Activated CD4-positive, alpha-beta T cell treated with anti-CD3 and anti-CD28 coated beads, Interleukin-2, amount 50 U/mL, for 4 hours (primary cell): ENCODE measurements at regions not wholly inside any gene's neighbourhood (a gene's known extent, or its start where the extent isn't known, plus 50 kb on each side); places are given as distances from the start of the nearest gene placed in this dataset.

Source experiments
- DNase-seq, 2 experiments: peaks; one replicate each; pipeline ENCODE4 v3.0.0-alpha.2; 2020

- no peak for DNase-seq
Measured at GRCh38 chr3:28109829-28110228, 131.6 kb upstream of the CMC1 start.

- no peak for DNase-seq
Measured at GRCh38 chr3:28110869-28111268, 130.6 kb upstream of the CMC1 start.

DNA sequence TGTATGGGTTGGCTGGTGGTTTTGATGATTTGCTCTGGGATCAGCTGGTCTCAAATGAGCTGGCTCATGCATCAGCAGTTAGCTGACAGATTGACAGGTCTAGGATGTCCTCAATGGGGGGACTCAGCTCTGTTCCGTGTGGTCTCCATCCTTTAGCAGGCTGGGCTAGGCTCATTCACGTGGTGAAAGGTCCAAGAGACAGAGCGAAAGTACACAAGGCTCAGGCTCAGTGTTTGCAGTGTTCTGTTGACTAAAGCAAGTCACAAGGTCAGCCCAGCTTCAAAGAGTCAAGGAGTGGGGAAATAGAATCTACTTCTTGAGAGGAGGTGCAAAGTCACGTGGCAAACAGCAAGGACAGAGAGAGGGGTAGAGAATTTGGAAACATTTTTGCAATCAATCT, 126.5 kb upstream of the CMC1 start:
- DNase-seq, result no peak

GRCh38 chr3:28115316-28115715, 126.1 kb upstream of the CMC1 start:
- DNase-seq, result no peak

- no peak for DNase-seq
Measured at GRCh38 chr3:28117598-28117997, 123.8 kb upstream of the CMC1 start.

GRCh38 chr3:28118087-28118486, 123.3 kb upstream of the CMC1 start:
- DNase-seq, result no peak

- DNase-seq, result no peak
Measured at GRCh38 chr3:28122227-28122626, 119.2 kb upstream of the CMC1 start.

DNA sequence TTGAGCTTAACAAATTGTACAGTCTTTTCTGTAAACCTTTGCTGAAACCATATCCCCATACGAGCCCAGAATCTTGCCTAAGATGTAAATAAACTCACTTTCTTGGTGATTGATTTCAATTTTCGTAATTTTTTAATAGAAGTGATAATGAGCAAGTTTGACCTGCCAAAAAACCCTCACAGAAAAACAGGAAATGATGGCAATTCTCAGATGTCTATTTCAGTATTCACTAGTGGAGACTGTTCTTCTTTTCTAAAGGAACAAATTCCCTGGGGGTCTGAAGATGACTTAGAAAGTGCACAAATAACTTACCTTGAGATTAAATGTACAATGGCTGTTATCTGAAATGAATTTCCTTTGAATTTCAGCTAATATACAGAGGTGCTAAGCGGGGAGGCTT, 116.5 kb upstream of the CMC1 start:
- DNase-seq, result no peak

DNA sequence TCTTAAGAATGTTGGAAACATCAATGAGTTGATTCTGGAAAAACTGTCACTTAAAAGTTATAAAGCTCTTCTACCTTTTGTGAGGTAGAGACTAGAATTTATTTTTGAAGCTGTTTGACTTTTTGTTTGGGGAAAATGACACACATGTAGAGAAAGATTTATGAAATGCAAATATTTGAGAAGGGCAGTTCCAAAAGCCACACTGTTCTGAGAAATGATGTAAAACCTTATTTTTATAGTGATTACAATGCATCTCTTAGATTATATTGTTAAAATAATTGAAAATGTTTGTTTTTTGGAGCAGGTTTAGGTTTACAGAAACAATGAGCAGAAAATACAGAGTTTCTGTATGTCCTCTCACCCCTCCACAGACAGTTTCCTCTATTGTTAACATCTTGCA, 116.1 kb upstream of the CMC1 start:
- DNase-seq, result no peak

DNA sequence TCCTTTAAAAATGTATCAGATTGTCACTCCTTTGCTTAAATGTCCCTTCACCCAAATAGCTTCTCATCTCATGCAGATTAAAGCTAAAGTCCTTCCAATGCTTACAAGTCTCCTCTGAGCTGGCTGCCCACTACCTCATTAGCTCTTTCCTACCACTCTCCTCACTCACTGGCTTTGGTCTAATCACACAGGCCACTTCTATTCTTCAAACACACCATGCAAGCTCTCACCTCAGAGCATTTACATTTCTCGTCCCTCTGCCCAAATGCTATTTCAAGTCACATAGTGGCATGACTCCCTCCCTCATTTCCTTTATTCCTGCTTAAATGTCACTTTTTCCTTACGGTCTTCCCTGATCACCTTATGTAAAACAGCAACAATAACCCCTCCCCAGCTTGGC, 110.6 kb upstream of the CMC1 start:
- no peak for DNase-seq

DNA sequence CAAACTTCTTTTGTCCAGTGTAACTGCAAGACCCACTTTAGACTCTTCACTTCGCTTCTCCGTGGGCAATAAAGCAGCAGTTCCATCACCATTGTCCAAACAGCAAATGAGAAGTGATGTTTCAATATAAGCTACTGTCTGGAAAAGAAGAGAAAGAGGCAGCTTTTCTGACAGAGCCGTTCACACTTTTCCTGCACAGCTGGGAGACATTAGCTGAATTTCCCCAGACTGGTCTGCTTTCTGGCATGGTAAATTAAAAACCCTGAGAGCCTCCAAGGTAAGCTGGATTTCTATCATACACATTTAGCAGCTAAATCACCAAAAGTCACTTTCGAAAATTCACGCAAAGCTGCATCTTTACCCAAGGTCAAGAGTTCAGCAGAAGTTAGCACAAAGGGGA, 108.5 kb upstream of the CMC1 start:
- DNase-seq, result no peak

GRCh38 chr3:28134198-28134597, 107.2 kb upstream of the CMC1 start:
- no peak for DNase-seq

DNA sequence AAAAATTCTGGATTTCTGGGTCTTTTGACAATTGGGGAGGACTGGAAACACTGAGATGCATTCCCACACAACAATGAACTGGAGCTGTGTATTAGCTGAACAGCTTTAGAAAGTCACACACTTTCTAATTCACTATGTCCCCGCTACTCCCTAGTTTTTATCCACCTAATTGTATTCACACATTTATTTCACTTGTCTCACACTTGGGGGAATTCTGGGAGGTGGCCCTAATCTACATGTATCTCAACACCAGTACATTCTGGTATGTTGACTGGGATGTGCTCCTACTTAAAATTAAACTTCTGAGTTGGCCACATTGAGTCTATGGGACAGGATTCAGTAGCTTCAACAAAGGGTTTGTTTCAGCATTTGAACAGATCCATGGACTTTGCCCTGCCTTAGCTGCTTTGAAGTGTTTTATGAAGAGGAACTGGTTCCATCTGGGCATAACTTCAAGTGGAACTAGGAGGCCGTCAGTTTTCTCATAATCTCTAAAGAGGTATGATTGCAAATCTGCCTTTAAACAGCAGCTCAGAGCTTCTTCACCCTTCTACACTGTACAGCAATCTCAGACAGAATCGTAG, 106.5 kb upstream of the CMC1 start:
- DNase-seq, result no peak

DNA sequence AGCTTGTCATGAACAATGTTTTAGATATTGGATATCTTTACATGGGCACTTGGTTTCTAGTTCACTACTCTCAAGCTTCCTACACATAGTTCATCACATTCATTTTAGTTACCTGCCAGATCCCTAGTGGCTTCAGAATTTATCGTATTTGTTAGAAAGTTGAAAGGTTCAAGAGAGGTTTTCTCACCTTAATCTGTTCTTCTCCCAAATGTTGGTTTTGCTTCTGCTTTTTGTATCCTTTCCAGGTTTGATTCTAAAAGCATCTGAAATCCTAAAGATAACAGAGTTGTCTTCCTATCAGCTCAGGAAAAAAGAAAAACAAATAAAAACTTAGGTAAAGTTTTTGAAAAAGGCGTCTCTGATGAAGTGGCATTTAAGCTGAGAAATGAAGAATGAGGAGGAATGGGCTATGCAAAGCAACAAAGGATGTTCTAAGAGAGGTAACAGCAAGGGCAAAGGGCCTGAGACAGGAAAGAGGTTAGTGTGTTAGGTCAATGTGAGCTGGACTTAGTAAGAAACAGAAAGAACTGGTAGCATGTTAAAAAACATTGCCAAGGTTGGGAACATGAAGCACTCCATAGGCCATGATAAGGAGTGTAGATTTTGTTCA, 104.7 kb upstream of the CMC1 start:
- no peak for DNase-seq

- no peak for DNase-seq
Measured at GRCh38 chr3:28138043-28138610, 103.3 kb upstream of the CMC1 start.

DNA sequence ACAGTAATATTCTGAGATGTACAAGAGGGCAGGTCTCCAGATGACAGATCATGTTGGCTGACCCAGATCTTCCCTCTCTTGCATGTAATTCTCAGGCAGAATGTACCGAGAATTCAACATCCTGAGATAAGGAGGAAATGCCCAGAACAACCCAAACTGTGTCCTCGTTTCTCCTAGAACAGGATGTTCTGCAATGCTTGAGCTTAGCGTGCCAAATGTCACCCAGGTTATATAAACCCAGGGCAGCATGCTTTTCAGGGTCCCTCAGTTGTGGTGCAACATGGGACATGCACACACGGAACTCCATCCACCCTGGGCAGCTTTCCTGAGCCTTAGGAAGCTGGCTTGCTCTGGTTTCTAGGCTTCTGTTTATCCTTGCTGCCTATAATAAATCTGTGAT, 102.1 kb upstream of the CMC1 start:
- no peak for DNase-seq

GRCh38 chr3:28139967-28140634, 101.3 kb upstream of the CMC1 start:
- no peak for DNase-seq

GRCh38 chr3:28140664-28141063, 100.8 kb upstream of the CMC1 start:
- DNase-seq, result no peak

DNA sequence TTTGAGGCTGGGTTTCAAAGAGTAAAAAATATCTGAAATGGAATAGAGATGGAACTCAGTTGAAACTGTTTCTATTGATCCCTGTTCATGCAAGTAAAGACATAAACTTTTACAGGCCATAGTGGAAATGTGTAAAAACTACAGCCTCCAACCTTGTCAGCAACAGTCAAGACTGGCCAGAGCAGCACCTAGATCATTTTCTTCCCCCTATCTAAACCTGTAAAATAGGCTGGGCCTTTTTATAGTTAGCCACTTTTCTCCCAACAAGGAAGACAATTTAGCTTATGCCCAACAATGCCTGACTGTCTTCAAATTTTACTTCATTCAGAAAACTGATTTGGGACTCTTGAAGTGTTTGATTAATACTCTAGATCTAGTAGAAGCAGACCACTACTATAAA, 91.5 kb upstream of the CMC1 start:
- DNase-seq, result no peak

DNA sequence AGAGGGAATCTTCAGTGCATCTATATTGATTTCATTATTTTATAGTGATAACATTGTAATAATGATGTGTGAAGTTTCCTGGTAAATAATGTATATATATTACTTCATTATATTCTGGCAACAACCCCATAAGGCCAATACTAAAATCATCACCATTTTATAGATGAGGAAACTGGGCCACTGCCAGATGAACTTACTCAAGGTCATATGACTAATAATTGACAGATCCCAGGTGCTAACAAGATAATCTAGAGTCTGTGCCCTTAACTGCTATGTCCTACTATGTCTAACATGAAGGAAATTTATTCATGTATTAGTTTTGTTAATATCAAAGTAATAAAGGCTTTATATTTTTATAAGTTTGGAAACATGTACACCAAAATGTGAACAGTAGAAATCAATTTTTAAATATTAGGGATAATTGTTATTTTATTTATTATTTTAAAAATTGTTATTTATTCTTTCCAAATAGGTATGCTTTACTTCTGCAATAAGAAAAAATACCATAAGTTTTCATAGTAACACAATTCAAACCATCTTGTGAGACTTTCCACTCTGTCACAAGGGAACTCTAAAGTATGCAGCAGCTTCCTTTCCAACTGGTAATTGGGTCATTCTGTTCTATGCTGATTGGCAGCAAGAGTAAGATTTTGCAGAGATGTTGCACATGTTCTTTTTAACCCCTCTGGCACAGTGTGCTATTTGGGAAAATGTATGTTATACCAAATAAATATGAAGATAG, 90.8 kb upstream of the CMC1 start:
- DNase-seq, result no peak

DNA sequence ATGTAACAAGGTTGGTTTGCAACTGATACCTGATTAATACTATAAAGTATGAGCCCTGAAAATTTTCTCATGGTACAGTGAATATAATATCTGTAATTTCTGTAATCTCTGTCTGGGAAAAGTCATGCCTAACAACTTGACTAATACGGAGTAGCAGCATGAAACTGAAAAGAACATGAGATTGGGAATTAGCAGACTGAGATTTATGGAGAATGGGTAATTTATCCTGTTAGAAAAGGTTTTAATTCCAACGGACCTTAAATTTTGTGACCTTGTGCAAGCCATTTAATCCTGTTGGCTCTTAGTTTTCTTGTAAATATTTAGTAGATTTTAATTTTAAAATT, 90.2 kb upstream of the CMC1 start:
- DNase-seq, result no peak

DNA sequence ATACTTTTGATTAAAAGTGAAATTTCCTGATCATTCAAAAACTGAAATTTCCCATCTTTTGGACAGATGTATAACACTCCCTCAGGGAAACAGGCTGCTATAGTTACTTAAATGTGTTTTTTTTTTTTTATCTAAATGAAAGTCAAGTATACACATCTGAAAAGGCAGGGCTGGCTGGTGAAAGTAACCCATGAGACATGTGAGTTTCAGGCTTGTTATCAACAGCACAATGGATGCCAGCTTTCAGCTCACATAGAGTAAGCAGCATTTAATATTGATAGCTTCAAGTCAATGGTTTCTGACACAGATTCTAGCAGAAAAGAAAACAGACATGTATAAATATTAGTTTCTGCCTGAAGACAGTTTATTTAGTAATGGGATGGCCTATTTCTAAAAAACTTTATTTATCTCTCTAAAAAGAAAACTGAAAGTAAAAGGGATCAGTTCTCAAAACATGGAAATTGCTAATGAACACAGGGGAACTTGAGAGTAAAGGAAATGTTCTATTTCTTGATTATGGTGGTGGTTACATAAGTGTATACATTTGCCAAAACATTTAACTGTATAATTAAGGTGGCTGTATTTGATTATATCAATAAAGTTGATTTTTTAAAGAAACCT, 89.7 kb upstream of the CMC1 start:
- DNase-seq, result no peak

GRCh38 chr3:28155631-28156030, 85.8 kb upstream of the CMC1 start:
- DNase-seq, result no peak
